HL-60 (cell line): ENCODE measurements at regions not wholly inside any gene's neighbourhood (a gene's known extent, or its start where the extent isn't known, plus 50 kb on each side); places are given as distances from the start of the nearest gene placed in this dataset.

ENCODE experiments used
- DNase-seq, 2 experiments: peaks; one replicate each; pipeline ENCODE4 v3.0.0-alpha.2; 2010 to 2020; ENCODE audit warnings: low read depth in 1 of 2, low spot score in 1 of 2
- H3K27ac ChIP-seq: fragments of 250-450 bp; sonication (Bioruptor Pico); replicated peaks from 2 replicates; pipeline ENCODE4 v1.5.1; 2020; ENCODE audit warnings: mild to moderate bottlenecking, moderate library complexity
- H3K27me3 ChIP-seq: fragments of 250-450 bp; sonication (Bioruptor Pico); 2 replicates; pipeline ENCODE4 v1.5.1; 2021; ENCODE audit warnings: mild to moderate bottlenecking, moderate library complexity; ENCODE audit not compliant: insufficient read depth, poor library complexity, severe bottlenecking
- H3K4me3 ChIP-seq: replicated peaks from 2 replicates; pipeline ENCODE4 v1.5.1; 2011; ENCODE audit warnings: mild to moderate bottlenecking, control low read depth, low read length; ENCODE audit not compliant: insufficient read depth
- CTCF ChIP-seq: IDR thresholded peaks from one replicate; pipeline ENCODE4 v1.5.1; 2011; ENCODE audit warnings: low read length, control low read depth, inconsistent platforms; ENCODE audit not compliant: insufficient read depth
- GABPA ChIP-seq: IDR thresholded peaks from 2 replicates; pipeline ENCODE4 v1.6.1; 2012; ENCODE audit warnings: low read depth
- POLR2AphosphoS5 ChIP-seq: IDR thresholded peaks from 2 replicates; pipeline ENCODE4 v1.6.1; 2012; ENCODE audit warnings: low read depth
- REST ChIP-seq: IDR thresholded peaks from 2 replicates; pipeline ENCODE4 v1.6.1; 2012; ENCODE audit warnings: low read depth; ENCODE audit not compliant: insufficient replicate concordance
- SPI1 ChIP-seq: IDR thresholded peaks from 2 replicates; pipeline ENCODE4 v1.6.1; 2012; ENCODE audit warnings: low read depth, mild to moderate bottlenecking, borderline replicate concordance

GRCh38 chr13:86689911-86690310 lies 890.7 kb upstream of the SLITRK6 start:
- TF ChIP-seq GABPA (no peak), POLR2AphosphoS5 (no peak), SPI1 (no peak), REST (no peak), CTCF (no peak)

GRCh38 chr13:86692291-86692690 lies 893.1 kb upstream of the SLITRK6 start:
- Histone ChIP-seq H3K4me3 (no peak overlapping the region), H3K27ac (no peak overlapping the region), H3K27me3 (no peaks in the 10 kb centered on the region)
- no peak for TF ChIP-seq CTCF
- no peak for TF ChIP-seq POLR2AphosphoS5
- TF ChIP-seq REST = no peak
- no peak for TF ChIP-seq SPI1
- TF ChIP-seq GABPA = no peak
- no peak for DNase-seq

More at GRCh38 chr13:86689911-86690310, 890.7 kb upstream of the SLITRK6 start:
- Histone ChIP-seq H3K4me3 (no peak overlapping the region), H3K27ac (no peak overlapping the region), H3K27me3 (no peaks in the 10 kb centered on the region)
- DNase-seq = no peak

DNA sequence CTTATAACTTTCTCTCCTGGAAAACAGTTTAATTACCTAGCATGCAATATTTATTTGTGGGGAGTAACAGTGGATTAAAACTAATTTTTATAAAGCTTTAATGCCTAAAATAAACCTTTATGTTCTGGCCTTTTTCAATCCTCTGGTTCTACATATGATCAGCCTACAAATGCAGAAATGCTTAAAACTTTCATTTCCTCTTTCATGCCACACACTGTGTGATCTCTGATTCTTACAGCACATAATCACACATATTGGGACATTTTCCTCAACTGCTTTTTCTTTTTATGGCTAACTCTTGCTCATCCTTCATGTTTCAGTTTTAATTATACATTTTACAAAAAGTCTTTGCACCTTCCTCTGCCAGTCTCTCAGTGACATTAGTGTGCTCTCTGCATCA lies 910.8 kb upstream of the SLITRK6 start:
- H3K27me3 ChIP-seq = no peaks in the 10 kb centered on the region
- no peak overlapping the region for H3K4me3 ChIP-seq
- DNase-seq = peak in 1 of 2 experiments; percentile 2
- peak; percentile 53; the same call in 1 of the 2 replicates for TF ChIP-seq SPI1
- no peak for TF ChIP-seq POLR2AphosphoS5
- H3K27ac ChIP-seq = no peak overlapping the region

- Histone ChIP-seq H3K4me3 (no peak overlapping the region), H3K27me3 (no peaks in the 10 kb centered on the region), H3K27ac (no peak overlapping the region)
- no peak for DNase-seq
- TF ChIP-seq SPI1 = no peak
- no peak for TF ChIP-seq POLR2AphosphoS5
- no peak for TF ChIP-seq CTCF
- TF ChIP-seq REST = no peak
- no peak for TF ChIP-seq GABPA
These were observed 911.7 kb upstream of the SLITRK6 start for GRCh38 chr13:86710896-86711295.
